ENCODE measurements at regions not wholly inside any gene's neighbourhood (a gene's known extent, or its start where the extent isn't known, plus 50 kb on each side); places are given as distances from the start of the nearest gene placed in this dataset.
"Not testable (repeated sequence)": the region's sequence is repeated elsewhere in the genome, so short reads cannot be mapped to it uniquely, and the experiment has no call there.

DNA sequence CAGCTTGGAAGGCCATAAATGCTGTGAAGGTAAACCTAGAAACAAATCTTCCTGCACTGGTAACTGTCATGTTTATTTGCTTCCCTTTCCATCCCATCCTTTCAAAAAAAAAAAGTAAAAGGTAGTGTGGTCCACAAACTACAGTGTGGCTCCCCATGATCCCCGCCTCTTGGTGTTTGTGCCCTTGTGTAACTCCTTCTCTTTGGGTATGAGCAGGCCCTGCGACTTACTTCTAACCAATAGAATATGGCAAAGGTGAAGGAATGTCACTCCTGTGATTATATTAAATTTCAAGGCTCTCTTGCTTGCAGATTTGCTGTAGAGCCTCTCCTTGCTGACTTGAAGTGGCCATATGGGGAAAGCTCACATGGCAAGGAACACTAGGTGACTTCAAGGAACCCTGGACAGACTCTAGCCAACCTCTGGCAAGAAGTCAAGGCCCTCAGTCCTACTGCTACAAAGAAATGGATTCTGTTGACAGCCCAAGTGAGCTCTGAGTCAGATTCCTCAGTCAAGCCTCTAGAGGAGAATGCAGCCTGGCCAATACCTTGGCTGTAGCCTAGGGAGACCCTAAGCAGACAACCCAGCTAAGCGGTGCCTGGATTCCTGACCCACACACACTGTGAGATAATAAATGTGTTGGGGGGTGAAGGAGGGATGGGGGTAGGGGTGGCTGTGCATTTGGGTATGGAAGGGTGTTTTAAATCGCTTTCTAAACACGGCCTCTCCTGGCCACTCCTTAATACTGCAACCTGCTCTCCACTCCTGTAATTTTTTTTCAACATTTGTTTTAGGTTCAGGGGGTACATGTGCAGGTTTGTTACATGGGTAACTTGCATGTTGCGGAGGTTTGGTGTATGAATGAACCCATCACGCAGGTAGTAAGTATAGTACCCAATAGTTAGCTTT, 115.0 kb upstream of the NBPF9 start:
- H3K9me3 ChIP-seq (replicated peaks); DNase-seq (ENCODE audit: low read depth in 1 of 2, low spot score in 2 of 2); H3K4me3 ChIP-seq; H3K27ac ChIP-seq; H3K27me3 ChIP-seq (replicated peaks); H3K4me1 ChIP-seq (replicated peaks); H3K36me3 ChIP-seq: not testable (repeated sequence)

DNA sequence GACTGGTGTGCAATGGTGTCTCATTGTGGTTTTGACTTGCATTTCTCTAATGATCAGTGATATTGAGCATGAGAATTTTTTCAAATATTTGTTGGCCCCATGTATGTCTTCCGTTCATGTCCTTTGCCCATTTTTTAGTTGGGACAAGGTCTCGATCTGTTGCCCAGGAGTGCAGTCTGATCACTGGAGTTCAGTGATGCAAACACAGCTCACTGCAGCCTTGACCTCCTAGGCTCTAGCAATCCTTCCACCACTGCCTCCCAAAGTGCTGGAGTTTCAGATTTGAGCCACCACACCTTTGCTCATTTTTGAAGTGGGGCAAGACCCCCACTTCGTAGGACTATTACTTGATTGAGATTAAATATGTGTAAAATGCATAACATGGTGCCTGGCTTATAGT, 116.2 kb upstream of the NBPF9 start:
- not testable (repeated sequence) for H3K9me3 ChIP-seq (replicated peaks); H3K27ac ChIP-seq; DNase-seq (ENCODE audit: low read depth in 1 of 2, low spot score in 2 of 2); H3K4me3 ChIP-seq; H3K27me3 ChIP-seq (replicated peaks); H3K36me3 ChIP-seq; H3K4me1 ChIP-seq (replicated peaks)

DNA sequence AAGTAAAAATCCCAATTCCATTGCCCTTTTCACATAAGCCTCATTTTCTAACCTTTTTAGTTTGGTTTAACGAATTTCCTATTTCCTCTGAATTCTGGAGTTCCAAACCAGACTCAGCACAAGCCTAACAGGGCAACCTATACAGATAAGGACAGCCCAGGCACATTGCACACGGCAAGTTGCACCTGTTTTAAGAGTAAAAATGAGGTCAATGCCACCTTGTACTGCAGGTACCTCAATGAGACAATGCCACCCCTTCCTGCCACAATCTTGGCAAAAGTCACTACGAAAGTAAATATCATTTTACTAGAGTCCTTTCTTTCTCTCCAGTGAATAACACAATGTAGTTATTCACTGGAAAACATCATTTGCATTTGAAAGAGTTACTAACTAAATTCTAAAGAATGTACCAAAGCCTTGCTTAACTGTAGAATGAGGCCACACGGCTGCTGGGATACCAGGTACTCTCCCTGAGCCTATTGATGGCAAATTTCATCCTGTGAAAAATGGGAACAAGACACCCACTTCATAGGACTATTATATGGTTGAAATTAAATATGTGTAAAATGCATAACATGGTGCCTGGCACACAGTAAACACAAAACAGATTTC, 117.2 kb upstream of the NBPF9 start:
- H3K27me3 ChIP-seq (replicated peaks); H3K9me3 ChIP-seq (replicated peaks); H3K27ac ChIP-seq; H3K36me3 ChIP-seq; H3K4me1 ChIP-seq (replicated peaks); DNase-seq (ENCODE audit: low read depth in 1 of 2, low spot score in 2 of 2); H3K4me3 ChIP-seq: not testable (repeated sequence)

DNA sequence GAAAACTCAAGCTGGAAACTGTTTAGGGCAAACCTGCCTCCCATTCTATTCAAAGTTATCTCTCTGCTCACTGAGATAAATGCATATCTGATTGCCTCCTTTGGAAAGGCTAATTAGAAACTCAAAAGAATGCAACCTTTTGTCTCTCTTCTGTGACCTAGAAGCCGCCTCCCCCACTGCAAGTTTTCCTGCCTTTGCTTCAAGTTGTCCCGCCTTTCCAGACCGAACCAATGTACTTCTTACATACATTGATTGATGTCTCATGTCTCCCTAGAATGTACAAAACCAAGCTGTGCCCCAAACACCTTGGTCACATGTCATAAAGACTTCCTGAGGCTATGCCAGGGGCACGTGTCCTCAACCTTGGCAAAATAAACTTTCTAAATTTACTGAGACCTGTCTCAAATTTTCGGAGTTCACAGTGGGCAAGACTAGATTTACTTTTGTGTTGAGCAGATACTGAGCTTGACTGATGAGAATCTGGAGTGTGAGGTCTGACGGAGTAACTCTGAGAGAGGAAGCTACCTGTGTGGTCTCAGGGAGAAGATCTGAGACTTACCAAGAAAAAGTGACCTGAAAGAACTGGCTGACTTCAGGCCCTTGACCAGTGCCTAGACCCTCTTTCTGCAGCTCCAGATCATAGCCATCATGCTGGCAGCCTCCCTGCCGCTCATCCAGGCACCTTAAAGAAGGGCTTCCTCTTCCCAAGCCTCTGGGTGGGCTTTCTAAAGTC, 124.7 kb upstream of the NBPF9 start:
- H3K4me3 ChIP-seq; DNase-seq (ENCODE audit: low read depth in 1 of 2, low spot score in 2 of 2); H3K4me1 ChIP-seq (replicated peaks); H3K36me3 ChIP-seq; H3K27me3 ChIP-seq (replicated peaks); H3K27ac ChIP-seq; H3K9me3 ChIP-seq (replicated peaks): not testable (repeated sequence)

DNA sequence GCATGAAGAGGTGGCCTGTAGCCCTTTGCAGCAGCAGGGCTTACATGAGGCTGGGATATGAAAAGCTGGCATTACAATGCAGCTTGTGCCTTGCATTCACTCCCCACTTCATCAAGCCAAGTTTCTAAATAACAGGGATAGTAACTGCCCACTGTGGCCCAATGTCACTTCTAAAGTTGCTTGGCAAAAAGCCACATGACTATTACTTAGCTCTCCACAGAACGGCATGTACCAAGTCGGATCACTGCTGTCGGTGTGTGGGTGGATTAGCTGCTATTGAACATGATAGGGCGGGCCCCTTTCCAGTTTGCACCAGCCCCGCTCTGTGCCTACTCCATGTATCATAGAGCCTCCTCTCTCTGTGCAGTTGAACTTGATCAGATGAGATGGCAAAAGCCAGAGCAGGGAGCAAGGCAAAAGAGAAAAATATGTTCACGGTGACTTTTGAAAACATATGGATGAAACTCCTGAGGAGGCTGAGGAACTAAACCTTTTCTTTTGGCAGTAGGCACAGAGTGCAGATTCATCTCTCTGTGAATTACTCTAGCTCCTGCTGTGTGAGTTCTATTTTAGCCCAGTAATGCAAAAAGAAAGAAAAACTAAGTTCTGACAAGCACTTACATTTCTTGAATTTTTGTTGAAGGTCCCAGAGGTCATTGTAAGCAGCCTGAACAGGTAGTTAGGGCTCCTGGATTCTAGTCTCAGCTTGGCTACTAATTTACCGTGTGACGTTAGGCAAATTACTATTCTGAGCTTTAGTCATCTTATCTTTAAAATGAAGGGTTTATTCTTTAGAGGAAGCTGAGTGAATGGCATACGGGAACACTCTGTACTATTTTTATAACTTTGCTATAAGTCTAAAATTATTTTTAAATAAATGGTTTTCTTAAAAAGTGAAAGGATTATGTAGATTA, 125.6 kb upstream of the NBPF9 start:
- not testable (repeated sequence) for H3K36me3 ChIP-seq; H3K9me3 ChIP-seq (replicated peaks); H3K27ac ChIP-seq; H3K4me1 ChIP-seq (replicated peaks); H3K27me3 ChIP-seq (replicated peaks); H3K4me3 ChIP-seq; DNase-seq (ENCODE audit: low read depth in 1 of 2, low spot score in 2 of 2)

DNA sequence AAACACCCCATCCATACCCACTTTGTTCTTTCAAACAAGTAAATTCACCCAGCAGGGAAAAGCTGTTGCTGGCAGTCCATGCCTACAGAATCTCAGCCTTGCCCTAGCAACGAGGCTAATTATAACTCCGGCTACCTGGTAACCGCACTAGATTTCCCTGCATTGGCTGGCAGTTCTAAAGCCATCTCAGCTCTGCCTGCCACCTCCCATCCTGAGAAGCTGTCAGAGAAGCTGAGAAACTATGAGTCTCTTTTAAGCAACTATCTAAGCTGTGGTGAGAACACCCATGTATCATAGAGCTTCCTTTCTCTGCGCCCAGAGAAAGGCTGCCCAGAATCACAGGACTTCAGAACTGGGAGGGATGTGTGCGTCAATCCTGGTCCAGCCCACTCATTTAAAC, 126.5 kb upstream of the NBPF9 start:
- not testable (repeated sequence) for H3K4me1 ChIP-seq (replicated peaks); H3K9me3 ChIP-seq (replicated peaks); H3K4me3 ChIP-seq; H3K27me3 ChIP-seq (replicated peaks); H3K27ac ChIP-seq; H3K36me3 ChIP-seq; DNase-seq (ENCODE audit: low read depth in 1 of 2, low spot score in 2 of 2)

DNA sequence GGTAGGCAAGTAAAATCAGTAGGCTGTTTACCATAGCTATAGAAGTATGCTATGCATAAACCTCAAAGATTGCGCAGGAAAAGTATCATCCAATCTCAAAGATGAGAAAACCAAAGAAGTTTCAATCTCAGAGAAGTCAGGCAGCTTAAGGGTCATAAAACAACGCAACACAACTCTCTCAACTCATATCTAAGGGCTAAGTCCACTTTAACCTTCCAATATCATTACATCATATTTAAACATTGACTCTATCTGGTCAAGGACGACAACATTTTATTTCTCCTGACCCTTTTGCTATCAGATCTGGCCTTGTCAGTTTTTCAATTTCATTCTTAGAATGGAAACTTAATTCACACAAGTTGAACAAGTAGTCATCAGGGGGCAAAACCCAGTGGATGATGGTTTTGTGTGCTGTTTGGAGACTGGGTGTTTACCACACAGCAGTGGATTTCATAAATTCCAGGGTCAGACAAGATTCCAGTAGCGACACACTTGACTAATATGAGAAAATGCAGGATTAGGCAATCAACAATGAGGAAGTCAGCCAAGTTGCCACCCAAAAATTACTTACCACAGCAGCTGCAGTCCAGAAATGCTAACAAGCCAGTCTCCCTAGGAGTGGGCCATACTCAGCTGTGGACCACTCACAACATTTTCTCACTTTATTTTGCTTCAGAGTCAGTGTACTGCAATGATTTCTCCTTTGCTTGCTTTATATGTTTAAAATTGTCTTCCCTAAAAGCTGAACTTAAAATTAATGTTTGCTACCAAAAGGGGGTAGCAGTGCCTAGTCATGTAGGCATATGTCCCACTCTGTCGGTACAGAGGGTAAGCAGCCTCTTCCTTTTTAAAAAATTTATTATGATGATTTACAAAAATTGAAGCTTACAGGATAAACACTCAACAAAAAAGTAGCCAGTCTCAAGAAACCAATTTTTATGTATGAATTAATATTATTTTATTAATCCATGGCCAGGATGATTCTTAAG, 131.9 kb upstream of the NBPF9 start:
- not testable (repeated sequence) for DNase-seq (ENCODE audit: low read depth in 1 of 2, low spot score in 2 of 2); H3K27me3 ChIP-seq (replicated peaks); H3K36me3 ChIP-seq; H3K9me3 ChIP-seq (replicated peaks); H3K4me3 ChIP-seq; H3K27ac ChIP-seq; H3K4me1 ChIP-seq (replicated peaks)

DNA sequence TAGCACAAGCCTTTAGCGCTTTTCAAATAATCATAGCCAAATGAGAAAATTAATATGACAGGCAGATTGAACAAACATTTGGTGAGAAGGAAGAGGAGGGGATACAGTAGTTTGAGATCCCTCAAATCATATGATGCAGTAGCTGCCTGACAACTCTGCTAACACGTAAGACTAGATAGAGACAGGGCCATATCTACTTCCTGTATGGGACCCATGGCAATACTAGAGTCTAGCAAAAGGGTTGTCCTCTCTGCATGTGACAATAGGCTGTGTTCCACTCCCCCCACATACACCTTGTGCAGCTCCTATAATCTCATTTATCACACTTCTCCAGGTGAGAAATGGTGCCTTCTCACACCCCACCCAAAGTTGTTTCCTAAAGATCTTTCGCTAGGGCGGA, 134.2 kb upstream of the NBPF9 start:
- not testable (repeated sequence) for DNase-seq (ENCODE audit: low read depth in 1 of 2, low spot score in 2 of 2); H3K4me3 ChIP-seq; H3K27ac ChIP-seq; H3K36me3 ChIP-seq; H3K27me3 ChIP-seq (replicated peaks); H3K9me3 ChIP-seq (replicated peaks); H3K4me1 ChIP-seq (replicated peaks)

DNA sequence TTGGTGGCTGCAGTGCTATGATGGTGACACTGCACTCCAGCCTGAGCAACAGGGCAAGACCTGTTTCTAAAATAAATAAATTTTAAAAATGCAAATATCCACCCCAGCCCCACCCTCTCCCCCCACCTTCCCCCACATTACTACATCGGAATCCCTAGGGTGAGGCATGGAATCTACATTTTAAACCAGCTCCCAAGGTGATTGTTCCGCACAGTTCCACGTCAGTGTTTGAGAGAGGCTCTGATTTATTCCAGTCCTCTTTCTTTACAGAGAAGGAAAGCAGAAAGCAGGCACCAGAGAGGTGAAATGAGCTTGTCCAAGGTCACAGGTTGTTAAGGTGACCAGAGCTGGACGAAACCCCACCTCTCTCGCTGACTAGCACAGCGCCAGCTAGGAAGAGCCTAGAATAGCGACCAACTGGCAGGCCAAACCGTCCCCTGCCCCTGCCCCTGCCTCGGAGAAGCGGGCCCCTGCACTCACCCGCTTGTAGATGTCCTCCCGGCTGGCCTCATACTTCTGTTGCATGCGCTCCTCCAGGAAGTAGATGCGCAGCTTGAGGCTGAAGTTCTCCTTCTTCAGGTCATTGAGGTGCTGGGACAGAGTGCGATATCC, 136.7 kb upstream of the NBPF9 start:
- H3K4me1 ChIP-seq (replicated peaks); DNase-seq (ENCODE audit: low read depth in 1 of 2, low spot score in 2 of 2); H3K4me3 ChIP-seq; H3K27me3 ChIP-seq (replicated peaks); H3K36me3 ChIP-seq; H3K9me3 ChIP-seq (replicated peaks); H3K27ac ChIP-seq: not testable (repeated sequence)

DNA sequence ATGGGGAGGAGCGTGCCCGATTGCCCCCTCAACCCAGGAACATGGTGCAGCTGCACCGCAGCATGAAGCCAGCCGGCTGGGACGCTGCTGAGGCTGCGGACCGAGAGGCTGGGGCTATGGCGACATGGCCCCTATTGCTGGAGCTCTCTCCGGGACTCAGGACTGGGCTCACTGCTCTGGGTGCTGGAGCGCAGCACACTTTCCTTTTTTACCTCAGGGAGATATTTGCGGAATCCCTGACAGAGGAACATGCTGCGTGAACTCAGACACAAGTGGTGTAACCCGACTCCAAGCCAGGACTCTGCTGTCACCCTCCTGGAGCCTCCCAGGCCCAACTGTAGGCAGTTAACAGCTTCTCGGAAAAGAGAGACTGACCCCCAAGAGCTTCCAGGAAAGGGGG, 137.2 kb upstream of the NBPF9 start:
- not testable (repeated sequence) for H3K4me3 ChIP-seq; H3K27ac ChIP-seq; H3K36me3 ChIP-seq; H3K9me3 ChIP-seq (replicated peaks); DNase-seq (ENCODE audit: low read depth in 1 of 2, low spot score in 2 of 2); H3K27me3 ChIP-seq (replicated peaks); H3K4me1 ChIP-seq (replicated peaks)

DNA sequence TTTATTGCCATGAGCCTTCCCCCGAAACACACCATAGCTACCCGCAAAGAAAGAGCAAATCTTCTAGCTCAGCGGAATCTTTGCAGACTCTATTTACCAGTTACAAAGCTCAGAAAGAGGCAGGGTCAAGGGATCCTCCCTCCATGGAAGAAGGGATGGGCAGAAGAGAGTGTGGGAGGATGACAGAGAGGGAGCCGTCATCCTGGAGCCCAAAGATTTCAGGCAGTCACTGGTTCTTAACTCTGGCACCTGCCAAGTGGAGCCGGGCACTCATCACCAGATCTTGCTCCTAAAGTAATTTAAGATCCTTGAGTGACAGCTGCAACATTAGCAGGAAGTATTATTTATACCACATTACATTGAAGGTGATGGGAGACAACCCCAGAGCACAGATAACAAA, 137.9 kb upstream of the NBPF9 start:
- H3K4me3 ChIP-seq; H3K27me3 ChIP-seq (replicated peaks); H3K9me3 ChIP-seq (replicated peaks); H3K4me1 ChIP-seq (replicated peaks); H3K36me3 ChIP-seq; H3K27ac ChIP-seq; DNase-seq (ENCODE audit: low read depth in 1 of 2, low spot score in 2 of 2): not testable (repeated sequence)

DNA sequence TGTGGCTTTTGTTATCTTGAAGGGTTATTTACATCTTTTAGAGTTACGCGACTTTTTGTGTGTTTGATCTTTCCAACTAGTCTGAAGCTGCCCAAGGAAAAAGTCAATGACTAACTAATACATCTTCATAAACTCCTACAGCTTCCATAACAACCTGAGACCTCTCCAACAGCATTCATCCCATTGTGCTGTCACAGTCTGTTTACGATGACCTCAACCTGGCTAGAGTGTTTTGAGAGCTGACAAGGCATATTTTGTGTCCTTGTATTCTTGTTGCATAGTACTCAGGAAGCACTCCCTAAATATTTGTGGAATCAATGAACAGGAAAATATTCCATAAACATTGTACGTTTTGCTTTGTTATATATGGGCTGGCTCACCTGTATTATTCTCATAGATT, 140.2 kb upstream of the NBPF9 start:
- not testable (repeated sequence) for H3K9me3 ChIP-seq (replicated peaks); DNase-seq (ENCODE audit: low read depth in 1 of 2, low spot score in 2 of 2); H3K27ac ChIP-seq; H3K4me3 ChIP-seq; H3K36me3 ChIP-seq; H3K27me3 ChIP-seq (replicated peaks); H3K4me1 ChIP-seq (replicated peaks)

Data from SJSA1 (cell line).